ENCODE measurements at regions not wholly inside any gene's neighbourhood (a gene's known extent, or its start where the extent isn't known, plus 50 kb on each side); places are given as distances from the start of the nearest gene placed in this dataset.
"Not testable (repeated sequence)": the region's sequence is repeated elsewhere in the genome, so short reads cannot be mapped to it uniquely, and the experiment has no call there.

DNA sequence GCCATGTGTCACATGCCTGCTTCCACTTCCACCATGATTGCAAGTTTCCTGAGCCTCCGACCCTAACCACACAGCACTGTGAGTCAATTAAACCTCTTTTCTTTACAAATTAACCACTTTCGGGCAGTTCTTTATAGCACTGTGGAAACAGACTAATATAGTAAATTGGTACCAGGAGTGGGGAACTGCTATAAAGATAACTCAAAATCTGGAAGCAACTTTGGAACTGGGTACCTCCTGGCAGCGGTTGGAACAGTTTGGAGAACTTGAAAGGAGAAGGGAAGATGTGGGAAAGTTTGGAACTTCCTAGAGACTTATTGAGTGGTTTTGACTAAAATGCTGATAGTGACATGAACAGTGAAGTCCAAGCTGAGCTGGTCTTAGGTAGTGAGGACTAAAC is 436.1 kb downstream of the TMEM121 start:
- H3K4me3 ChIP-seq (ENCODE audit: low read depth, low read length), result no peak overlapping the region
- TF ChIP-seq, protein P1, sequence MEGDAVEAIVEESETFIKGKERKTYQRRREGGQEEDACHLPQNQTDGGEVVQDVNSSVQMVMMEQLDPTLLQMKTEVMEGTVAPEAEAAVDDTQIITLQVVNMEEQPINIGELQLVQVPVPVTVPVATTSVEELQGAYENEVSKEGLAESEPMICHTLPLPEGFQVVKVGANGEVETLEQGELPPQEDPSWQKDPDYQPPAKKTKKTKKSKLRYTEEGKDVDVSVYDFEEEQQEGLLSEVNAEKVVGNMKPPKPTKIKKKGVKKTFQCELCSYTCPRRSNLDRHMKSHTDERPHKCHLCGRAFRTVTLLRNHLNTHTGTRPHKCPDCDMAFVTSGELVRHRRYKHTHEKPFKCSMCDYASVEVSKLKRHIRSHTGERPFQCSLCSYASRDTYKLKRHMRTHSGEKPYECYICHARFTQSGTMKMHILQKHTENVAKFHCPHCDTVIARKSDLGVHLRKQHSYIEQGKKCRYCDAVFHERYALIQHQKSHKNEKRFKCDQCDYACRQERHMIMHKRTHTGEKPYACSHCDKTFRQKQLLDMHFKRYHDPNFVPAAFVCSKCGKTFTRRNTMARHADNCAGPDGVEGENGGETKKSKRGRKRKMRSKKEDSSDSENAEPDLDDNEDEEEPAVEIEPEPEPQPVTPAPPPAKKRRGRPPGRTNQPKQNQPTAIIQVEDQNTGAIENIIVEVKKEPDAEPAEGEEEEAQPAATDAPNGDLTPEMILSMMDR (IDR thresholded peaks at IDR 0.05; ENCODE audit: low read depth, low read length), result no peak

DNA sequence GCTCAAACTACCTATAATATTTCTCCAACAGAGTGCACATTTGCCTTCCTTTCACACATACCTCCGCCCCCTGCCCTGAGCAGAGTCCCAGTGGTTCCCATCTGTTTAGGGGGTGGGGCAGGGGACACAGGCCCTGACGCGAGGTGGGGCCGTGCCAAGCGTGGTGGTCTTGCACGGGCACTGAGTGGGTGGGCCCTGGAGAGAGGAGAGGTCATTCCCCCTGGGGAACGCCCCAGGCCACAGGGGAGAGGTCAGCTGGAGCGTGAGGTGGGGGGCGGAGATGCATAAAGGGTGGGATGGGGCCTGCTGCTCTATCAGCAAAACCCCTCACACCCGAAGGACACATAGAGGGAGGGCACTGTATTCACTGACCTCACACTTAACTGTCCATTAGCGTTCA is 441.9 kb downstream of the TMEM121 start:
- no peak overlapping the region for H3K4me3 ChIP-seq (ENCODE audit: low read depth, low read length)
- TF ChIP-seq, protein P1 (IDR thresholded peaks at IDR 0.05; ENCODE audit: low read depth, low read length), result no peak

DNA sequence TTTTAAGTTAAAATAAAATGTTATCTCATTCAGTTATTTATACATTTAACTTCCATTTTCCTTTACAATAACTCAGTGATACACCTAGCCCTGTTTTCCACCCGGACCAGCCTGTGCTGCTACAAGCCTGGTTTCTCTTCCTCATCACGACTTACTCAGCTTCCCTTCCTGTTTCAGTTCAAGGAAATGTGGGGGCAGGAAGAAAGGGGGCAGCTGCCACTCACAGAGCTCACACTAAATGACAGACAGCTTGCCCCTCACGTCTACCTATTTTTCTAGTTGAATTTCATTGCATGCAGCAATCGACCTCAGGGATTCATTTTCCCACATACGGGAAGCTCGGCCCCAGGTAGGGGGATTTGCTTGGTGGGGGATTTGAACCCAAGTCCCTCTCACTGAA is 442.6 kb downstream of the TMEM121 start:
- H3K4me3 ChIP-seq (ENCODE audit: low read depth, low read length), result not testable (repeated sequence)

DNA sequence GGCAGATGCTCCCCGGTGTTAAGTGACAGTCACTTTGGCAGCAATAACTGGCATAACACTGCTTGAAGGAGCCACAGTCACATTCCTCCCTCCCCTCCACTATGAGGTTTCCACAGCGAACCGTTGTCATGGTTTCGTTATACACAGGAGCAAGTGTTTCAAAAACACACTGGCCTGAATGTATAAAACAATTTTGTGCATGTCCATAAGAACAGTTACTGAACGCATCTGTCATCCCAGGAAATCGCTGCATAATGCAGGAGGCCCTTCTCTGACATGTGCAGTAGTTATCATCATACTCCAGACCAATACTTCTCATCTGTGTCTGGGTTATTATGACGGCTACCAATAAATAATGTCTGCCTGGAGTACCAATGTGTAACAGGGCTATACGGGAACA is 444.4 kb downstream of the TMEM121 start:
- not testable (repeated sequence) for H3K4me3 ChIP-seq (ENCODE audit: low read depth, low read length)

DNA sequence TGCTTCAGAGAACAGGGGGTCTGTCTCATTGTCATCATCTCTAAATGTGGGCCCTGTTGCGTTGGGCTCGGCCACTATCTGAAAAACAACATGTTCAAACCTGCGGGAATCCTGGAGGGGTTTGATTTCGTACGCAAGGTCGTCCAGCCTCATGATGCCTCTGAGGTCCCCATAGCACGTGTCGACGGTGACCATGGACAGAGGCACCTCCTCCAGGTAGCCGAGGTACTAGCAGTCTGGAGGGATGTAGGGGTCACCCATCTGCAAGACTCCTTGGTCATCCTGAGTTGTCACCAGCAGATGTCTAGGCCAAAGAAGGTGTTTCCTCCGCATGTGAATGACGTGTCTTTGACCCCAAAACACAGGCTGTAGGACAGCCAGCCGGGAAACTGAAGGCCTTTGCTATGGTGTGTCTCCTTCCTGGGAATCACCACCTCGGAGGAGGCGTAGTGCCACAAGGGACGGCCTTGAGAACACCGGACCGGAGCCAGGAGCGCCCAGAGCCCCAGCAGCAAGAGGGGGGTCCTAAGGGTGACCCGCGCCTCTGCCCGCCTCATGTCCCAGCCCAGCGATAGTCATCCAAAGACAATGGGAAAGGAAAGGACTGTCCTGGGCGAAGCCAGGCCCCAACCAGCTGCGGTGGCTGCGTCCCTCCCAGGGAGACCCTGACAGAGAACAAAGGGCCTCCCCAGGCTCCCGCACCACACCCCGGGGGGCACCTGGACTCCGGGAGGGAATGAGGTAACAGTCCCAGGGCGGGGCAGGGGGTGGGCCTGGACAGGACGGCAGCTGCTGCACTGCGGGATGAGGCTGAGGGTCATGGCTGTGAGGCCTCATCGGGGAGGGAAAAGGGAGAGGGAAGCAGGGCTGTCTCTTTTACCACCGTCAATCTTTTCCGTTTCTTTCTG is 445.5 kb downstream of the TMEM121 start:
- TF ChIP-seq, protein P1 (IDR thresholded peaks at IDR 0.05; ENCODE audit: low read depth, low read length), result no peak
- no peak overlapping the region for H3K4me3 ChIP-seq (ENCODE audit: low read depth, low read length)

DNA sequence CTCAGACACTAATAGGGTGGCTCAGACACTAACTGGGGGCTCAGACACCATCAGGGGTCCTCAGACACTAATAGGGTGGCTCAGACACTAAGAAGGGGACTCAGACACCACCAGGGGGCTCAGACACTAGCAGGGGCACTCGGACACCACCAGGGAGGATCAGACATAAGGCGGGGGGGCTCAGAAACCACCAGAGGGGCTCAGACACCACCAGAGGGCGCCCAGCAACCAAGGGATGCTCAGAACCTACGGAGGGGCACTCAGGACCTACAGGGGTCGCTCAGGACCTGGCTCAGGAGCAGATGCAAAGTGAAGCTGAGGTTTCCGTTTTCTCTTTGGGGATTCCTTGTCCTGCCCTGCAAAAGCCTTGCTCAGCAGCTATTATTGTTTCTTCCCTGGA is 448.5 kb downstream of the TMEM121 start:
- H3K4me3 ChIP-seq (ENCODE audit: low read depth, low read length), result no peak overlapping the region
- TF ChIP-seq, protein P1 (IDR thresholded peaks at IDR 0.05; ENCODE audit: low read depth, low read length), result 0 out of 2 replicates have a peak, but pooled peaks have one; percentile 7

DNA sequence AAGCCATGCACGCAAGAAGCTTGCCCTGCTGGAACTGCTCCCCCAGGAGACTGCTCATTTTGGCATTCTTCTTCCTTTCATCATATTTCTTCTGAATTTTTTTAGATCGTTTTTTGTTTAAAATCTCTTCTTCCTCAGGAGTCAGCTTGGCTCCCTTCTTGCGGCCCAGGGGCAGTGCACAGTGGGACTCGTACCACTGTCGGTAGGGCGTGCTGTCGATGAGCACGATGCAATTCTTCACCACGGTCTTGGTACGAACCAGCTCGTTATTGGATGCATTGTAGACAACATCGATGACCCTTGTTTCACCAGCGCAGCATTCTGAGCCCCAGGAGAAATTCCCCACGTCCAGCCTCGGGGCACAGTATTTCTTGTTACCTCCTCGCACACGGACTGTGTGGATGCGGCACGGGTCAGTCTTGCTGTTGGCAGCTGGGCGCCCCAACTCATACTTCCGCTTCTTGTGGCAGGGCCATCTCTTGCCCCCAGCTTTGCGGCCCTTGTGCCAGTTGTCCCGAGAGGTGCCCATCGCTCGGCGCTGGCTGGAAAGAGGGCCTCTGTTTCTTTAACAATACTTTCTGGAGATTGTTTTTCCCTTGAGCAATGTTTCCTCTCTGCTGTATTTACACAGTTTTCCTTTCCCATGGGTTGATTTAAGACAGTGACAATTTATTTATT is 452.4 kb downstream of the TMEM121 start:
- H3K4me3 ChIP-seq (ENCODE audit: low read depth, low read length), result no peak overlapping the region
- TF ChIP-seq, protein P1 (IDR thresholded peaks at IDR 0.05; ENCODE audit: low read depth, low read length), result no peak

DNA sequence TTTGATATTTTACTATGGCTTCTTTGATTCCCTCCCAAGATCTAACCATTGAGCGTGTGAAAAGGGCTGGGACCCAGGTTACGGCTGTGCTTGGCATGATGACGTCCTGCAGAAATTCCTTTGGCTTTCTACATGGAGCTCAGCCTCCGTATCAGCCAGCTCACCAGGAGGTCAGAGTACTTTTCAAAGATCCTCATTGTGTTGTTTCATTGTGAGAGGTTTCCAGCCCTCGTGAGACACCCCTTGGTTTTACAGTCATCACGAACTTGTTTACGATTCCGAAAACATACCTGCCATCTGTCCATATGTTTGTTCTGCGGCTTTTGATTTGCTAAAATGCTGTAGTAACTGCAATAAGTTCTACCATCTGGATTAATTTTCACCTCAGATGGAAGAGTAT is 453.1 kb downstream of the TMEM121 start:
- TF ChIP-seq, protein P1 (IDR thresholded peaks at IDR 0.05; ENCODE audit: low read depth, low read length), result no peak
- H3K4me3 ChIP-seq (ENCODE audit: low read depth, low read length), result no peak overlapping the region
